VCaP (cell line): ENCODE measurements at regions not wholly inside any gene's neighbourhood (a gene's known extent, or its start where the extent isn't known, plus 50 kb on each side); places are given as distances from the start of the nearest gene placed in this dataset.

Experiments
- H3K27ac ChIP-seq: fragments of 450-650 bp; 2 replicates; pipeline ENCODE4 v1.5.1; 2017
- TF ChIP-seq, protein P1 (sequence below): fragments of 450-650 bp; conservative IDR thresholded peaks from 2 replicates; pipeline ENCODE4 v1.5.1; 2017; ENCODE audit warnings: mild to moderate bottlenecking, moderate library complexity

DNA sequence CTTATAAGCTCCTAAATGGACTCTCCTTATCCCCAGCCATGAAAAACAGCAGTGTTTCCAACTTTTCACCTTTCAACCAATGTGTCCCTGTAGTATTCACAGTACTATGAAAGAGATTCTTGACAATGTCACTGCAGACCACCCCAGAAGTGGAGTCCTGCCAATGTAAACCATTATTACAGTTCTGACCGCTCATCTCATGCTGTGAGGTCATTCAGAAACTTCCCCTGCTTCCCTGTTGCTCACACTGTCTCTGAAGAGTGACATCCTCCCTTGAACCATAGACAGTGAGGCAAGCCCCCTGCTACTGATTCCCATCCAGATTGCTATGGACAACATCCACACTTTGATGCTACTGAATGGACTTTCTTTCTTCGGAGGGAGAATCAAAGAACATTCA is 1523.7 kb upstream of the ACVR2A start:
- TF ChIP-seq, protein P1, sequence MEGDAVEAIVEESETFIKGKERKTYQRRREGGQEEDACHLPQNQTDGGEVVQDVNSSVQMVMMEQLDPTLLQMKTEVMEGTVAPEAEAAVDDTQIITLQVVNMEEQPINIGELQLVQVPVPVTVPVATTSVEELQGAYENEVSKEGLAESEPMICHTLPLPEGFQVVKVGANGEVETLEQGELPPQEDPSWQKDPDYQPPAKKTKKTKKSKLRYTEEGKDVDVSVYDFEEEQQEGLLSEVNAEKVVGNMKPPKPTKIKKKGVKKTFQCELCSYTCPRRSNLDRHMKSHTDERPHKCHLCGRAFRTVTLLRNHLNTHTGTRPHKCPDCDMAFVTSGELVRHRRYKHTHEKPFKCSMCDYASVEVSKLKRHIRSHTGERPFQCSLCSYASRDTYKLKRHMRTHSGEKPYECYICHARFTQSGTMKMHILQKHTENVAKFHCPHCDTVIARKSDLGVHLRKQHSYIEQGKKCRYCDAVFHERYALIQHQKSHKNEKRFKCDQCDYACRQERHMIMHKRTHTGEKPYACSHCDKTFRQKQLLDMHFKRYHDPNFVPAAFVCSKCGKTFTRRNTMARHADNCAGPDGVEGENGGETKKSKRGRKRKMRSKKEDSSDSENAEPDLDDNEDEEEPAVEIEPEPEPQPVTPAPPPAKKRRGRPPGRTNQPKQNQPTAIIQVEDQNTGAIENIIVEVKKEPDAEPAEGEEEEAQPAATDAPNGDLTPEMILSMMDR: no peak

DNA sequence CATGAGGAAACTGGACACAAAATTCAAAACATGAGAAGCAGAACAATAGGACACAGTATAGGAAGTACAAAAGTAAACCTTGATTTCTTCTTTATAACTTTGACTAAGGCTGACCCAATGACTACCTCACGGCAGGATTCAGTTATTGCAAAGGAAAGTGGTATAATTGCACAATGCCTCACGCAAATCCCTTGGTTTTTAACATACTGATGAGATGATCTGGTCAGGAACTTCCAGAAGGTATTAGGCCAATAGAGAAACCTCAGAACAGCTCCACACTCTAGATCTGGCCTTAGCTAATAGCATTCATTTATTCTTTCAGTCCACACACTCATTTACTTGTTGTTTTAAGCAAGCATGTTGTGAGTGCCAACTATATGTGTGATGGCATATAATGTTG is 1526.9 kb upstream of the ACVR2A start:
- H3K27ac ChIP-seq: no peak overlapping the region
- TF ChIP-seq, protein P1: no peak

More for the DNA sequence above, 1523.7 kb upstream of the ACVR2A start:
- no peak overlapping the region for H3K27ac ChIP-seq

DNA sequence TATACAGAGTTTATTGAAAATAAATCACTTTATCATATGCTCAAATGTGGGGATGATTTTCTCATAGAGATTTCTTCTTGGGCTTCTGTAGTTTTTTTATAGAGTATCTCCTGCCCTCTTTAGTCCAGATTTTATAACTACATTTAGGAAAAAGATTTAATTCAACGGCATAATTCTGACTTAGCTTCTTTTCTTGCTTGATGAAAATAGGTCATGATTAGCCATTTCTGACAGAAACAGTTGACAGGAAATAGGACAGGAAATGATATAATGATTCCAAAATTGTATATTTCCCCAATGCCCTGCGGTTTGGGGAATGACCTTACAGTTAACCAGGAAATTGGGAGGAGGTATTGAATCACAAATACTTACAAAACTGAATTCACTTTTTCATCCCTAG is 1531.9 kb upstream of the ACVR2A start:
- no peak overlapping the region for H3K27ac ChIP-seq
- TF ChIP-seq, protein P1: peak; percentile 59

DNA sequence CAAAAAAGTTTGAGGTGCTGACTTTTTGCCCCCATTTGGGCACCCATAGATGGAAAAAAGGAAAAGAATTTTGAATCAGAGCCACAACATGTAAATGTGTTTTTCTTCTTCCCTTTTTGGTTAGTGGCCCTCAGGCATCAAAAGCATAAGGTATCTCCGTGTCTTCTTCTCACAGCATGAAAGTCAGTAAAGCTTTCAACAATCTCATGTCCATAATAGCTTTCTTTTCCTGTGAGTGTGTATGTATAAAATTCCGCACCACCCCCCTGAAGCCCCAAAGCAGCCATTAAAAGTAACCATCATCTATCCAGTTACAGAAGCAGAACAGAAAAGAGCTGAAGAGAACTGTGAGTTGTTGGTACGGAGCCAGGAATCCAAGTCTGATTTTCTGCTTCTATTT is 1539.7 kb upstream of the ACVR2A start:
- no peak overlapping the region for H3K27ac ChIP-seq
- TF ChIP-seq, protein P1: no peak

DNA sequence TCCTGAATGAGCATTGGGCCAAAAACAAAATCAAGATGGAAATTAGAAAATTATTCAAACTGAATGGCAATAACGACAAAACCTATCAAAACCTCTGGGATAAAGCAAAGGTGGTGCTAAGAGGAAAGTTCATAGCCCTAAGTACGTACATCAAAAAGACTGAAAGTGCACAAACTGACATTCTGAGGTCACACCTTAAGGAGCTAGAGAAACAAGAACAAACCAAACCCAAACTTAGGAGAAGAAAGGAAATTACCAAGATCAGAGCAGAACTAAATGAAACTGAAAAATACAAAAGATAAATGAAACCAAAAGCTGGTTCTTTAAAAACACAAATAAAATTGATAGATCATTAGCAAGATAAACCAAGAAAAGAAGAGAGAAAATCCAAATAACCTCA is 1543.5 kb upstream of the ACVR2A start:
- H3K27ac ChIP-seq: no peak overlapping the region
- TF ChIP-seq, protein P1: no peak

DNA sequence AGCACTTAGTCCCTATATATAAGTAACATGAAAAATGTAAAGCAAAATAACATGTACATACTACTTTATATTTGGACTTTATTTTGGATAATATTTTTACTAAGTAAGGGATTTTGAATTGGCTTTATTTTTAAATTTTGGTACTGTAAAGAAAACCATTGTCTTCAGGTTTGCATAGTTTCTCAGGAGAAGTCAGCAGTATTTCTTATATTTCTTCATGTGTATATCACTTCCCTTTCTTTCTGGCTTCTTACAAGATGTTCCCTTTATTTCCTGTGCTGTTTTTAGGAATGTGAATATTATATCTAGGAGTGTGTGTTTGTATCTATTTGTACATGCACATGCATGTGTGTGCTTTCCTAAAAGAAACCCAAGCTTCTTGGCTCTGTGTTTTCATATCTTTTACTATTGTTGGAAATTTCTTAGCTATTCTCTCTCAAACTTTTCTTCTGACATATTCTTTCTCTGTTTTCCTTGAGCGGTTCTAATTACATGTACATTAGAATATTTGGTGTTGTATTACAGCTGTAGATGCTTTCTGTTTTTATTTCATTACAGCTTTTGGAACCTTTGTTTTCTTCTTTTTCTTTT is 1549.7 kb upstream of the ACVR2A start:
- TF ChIP-seq, protein P1: no peak
- no peak overlapping the region for H3K27ac ChIP-seq

DNA sequence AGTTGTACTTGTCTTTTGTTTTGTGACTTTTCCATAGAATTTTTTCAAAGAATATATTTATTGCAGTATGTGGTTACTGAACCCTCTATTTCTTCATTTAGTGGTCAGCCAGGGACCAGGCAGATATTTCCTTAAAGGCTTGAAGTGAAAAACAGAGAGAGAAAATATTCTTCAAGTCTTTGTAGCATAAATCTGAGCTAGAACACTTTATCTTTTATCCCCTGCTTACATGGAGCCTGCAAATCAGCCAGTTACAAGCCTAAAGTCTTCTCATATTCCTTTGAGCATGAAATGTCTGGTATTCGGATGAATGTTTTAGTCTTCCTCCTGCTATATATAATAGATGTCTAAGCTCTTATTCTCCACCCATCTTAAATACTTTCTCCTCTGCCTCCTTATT is 1557.5 kb upstream of the ACVR2A start:
- H3K27ac ChIP-seq: no peak overlapping the region
- TF ChIP-seq, protein P1: no peak

DNA sequence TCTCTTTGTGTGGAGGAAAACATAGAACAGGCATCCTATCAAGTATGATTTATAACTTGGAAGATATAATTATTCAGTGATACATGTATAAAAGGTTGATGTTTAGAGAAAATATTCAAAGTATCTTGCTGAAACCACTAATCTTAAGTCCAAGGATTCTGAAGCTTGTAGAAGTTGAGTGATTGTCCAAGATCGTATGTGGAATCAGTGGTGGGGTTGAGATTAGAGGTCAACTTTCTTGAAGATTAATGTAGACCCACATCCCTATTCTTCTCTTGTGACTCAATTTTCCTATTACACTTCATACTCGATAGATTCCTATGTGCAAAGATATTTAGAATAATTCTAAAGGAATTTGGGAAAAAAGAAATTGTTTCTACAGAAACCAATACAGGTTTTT is 1565.9 kb upstream of the ACVR2A start:
- H3K27ac ChIP-seq: no peak overlapping the region
- TF ChIP-seq, protein P1: no peak
